HG02610 (cell line): ENCODE measurements at regions not wholly inside any gene's neighbourhood (a gene's known extent, or its start where the extent isn't known, plus 50 kb on each side); places are given as distances from the start of the nearest gene placed in this dataset.
"Not testable (repeated sequence)": the region's sequence is repeated elsewhere in the genome, so short reads cannot be mapped to it uniquely, and the experiment has no call there.

Experiments used
- ATAC-seq: cut with Tn5 transposase; IDR thresholded peaks from one replicate; pipeline ENCODE4 v1.9.1; 2021; ENCODE audit warnings: mild to moderate bottlenecking, moderate library complexity; ENCODE audit not compliant: unreplicated experiment

- ATAC-seq, result no peak
Measured at GRCh38 chr3:103421460-103421859, 986.6 kb downstream of the ZPLD1 start.

DNA sequence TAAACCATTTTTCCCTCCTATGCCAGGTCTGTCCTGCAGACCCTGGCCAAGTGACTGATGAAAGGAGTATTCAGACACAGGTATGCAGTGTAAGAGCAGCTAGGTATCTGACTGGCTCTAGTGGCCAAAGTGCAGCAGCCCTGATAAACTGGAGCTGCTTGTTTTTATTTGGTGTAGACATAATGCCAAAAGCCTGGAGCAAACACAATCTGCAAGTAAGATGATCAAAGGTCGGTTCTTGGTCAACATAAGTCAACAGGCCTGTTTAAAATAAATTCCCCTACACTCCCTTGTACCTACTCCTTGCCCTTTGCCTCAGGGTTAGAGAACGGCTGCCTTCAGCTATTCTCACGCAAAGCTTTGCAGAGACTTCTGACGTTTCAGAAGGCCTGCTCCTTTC, 1003.1 kb downstream of the ZPLD1 start:
- no peak for ATAC-seq

- peak; percentile 88 for ATAC-seq
Measured at GRCh38 chr3:103440539-103441203, 1005.9 kb downstream of the ZPLD1 start.

GRCh38 chr3:103446953-103447629, 1012.3 kb downstream of the ZPLD1 start:
- no peak for ATAC-seq

DNA sequence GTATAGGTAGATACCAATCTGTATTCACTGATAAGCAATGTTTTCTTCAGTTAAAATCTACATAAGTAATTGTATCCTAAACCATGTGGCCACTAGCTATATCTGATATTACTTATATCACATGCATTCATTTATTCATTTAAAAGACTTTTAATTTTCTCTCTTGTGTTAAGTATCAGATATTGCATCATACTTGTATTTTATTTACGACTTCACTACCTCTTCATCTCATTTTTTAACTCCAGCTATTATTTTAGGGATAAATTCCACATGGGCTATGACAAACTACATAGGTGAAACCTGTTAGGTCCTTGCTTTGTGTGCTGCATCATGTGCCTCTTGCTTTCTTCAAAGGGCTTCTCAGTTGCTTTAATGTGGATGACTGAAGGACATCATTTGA, 1018.3 kb downstream of the ZPLD1 start:
- no peak for ATAC-seq

DNA sequence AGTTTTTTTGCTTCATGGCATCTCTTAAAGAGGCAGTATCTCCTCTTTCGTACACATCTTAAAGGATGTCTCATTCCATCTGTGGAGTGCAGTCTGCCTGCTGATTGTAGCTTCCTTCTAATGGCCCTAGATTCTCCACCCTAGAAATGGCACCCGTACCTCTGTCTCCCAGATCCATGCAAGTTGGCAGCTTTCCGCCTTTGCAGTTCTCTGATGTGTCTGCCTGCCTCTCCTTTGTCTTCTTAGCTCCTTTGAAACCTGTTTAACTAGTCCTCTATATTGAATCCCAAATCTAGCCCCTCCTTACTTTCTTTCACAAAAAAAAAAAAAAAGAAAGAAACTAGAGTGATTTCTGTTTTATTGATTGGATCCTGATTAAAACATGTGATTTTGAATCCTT, 1025.0 kb downstream of the ZPLD1 start:
- ATAC-seq, result no peak

DNA sequence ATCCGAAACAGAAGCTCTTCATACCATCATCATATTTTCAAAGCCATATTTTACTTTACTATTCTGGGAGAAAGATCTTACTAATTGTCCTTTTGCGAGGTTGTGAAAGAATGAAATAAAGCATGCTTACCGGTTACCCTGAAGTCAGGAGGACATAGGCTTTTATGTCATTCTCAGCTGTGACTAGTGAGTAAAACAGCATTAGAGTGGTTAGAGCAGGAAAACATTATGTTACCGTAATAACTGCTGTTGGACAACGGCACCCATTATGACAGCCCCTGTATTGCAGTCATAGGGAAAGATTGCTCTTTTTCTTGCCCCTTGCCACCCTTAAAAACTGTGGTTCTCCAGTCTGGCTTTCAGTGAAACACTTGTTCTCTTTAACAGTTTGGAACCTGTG, 1035.7 kb downstream of the ZPLD1 start:
- no peak for ATAC-seq

GRCh38 chr3:103494011-103494410, 1059.2 kb downstream of the ZPLD1 start:
- no peak for ATAC-seq

- ATAC-seq, result no peak
Measured at GRCh38 chr3:103494512-103494911, 1059.7 kb downstream of the ZPLD1 start.

DNA sequence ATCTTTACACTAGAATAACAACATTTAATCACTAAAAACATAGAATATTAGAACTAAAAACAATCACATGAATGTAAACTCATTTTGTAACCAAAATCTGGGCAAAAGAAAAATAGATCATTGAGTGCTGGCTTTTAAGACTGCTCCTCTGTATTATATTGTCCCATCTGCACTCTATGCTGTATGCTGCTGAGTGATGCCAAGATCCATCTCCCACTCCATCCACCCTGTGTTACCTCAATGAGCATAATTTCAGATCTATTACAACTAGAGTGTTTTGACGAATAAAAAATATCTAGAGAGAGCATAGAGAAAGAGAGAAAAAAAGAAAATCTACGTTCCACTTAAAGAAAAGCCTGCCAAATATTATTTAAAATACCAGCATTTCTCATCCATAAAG, 1060.4 kb downstream of the ZPLD1 start:
- no peak for ATAC-seq

- ATAC-seq, result no peak
Measured at GRCh38 chr3:103499132-103499900, 1064.5 kb downstream of the ZPLD1 start.

DNA sequence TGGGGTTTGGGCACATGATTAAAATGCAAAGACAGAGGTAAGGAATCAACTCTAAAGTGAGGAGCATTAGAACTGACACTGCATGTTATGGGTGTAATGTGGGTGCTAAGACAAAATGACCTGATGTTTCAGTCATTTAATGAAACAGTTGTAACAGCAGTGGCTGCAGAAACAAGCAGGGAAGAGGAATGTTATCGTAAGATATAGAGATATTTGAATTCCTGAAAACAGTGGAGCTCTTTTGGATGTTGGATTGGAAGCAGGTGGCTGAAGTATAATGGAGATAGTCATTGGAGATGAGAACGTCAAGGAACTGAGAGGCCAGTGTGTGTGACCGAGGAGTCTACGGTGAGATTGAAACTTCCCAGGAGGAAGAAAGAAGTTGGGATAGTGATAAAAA, 1065.2 kb downstream of the ZPLD1 start:
- no peak for ATAC-seq

GRCh38 chr3:103510760-103511159, 1075.9 kb downstream of the ZPLD1 start:
- ATAC-seq, result no peak

DNA sequence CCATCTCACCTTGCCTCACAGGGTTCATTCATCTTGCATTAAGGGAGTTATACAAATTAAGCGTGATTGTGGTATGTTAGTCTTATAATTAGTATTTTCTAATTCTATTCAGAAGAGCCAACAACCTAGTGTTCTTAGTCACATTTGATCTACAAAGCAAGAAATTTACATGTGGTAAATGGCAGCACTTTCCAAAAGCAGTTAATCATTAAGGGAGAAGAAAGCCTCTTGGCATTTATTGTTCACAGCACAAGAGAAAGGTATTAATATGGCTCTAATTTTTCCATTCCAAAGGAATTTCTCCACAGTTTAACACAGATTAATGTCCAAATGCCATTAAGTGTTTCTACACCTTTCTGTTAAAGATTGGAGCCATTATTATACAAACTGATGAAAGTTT, 1077.1 kb downstream of the ZPLD1 start:
- ATAC-seq, result peak; percentile 70

GRCh38 chr3:103512595-103512994, 1077.8 kb downstream of the ZPLD1 start:
- ATAC-seq, result no peak

DNA sequence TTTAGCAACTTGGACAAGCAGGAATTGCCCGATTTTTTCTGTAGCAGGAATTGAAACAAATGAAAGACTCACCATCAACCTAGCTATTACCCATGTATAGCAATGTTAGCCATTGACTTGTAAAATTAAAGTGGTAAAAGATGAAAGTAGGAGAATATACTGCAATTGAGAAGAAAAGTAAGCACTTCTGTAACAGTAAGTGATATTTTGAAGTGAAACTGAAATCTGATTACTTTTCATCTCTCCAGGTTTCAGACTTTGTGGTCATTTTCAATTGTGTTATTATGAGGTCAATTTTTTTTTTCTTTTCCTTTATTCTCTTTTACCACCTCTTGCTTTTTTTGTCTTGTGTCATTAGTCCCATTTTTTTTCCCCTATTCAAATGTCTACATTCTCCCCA, 1078.2 kb downstream of the ZPLD1 start:
- no peak for ATAC-seq

DNA sequence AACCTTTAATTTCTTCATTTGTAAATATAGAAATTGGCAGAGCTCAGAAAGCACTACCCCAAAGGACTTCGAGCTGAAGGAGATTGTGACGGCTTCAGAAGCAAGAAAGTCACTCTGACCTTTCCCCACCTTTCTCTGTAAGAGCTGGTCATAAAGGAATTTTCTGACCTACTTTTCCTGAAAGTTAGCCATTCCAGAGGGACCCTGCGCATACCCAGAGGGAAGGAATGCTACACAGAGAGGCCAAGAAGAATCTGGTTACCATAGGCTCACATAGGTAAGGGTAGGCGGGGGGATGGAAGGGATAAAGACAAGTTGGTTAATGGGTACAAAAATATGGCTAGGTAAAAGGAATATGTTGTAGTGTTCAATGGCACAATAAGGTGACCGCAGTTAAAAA, 1080.3 kb downstream of the ZPLD1 start:
- ATAC-seq, result no peak

- ATAC-seq, result no peak
Measured at GRCh38 chr3:103516950-103517349, 1082.1 kb downstream of the ZPLD1 start.

DNA sequence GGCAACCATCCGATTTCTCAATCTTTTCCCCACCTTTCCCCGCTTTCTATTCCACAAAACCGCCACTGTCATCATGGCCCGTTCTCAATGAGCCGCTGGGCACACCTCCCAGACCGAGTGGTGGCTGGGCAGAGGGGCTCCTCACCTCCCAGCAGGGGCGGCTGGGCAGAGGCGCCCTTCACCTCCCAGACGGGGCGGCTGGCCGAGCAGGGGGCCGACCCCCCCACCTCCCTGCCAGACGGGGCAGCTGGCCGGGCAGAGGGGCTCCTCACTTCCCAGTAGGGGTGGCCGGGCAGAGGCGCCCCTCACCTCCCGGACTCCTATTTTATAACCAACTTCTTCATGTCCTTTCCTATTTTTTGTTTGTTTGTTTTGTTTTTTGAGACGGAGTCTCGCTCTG, 1096.5 kb downstream of the ZPLD1 start:
- not testable (repeated sequence) for ATAC-seq

DNA sequence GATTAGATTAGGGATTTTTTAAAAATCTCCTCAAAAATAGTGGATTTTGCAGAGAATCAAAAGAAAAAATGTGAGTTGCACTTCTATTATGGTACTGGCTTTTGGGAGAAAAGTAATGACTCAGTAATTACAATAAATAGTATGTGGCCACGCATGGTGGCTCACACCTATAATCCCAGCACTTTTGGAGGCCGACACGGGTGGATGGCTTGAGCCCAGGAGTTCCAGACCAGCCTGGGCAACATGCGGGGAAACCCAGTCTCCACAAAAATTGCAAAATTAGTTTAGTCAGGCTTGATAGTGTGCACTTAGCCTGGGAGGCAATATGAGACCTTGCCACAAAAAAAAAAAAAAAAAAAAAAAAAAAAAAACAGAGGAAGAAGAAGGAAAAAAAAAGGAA, 1098.2 kb downstream of the ZPLD1 start:
- no peak for ATAC-seq

DNA sequence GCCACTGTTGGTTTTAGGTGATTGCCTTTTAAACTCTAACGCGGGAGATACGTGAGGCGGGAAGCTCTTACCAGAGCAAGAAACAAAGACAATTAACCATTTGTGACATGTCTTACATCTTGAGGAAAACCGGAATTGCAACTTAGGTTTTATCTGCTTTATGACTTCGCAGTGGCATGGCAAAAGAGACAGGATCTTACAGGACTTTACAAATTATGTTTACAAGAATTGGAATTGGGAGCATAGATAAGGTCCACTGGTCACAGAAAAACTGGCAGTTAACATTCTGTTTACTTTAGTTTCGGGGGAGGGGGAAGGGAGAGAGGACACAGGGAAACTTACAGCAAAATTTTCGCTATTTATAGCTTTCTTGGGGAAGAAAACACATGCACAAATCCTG, 1119.6 kb downstream of the ZPLD1 start:
- ATAC-seq, result no peak

- not testable (repeated sequence) for ATAC-seq
Measured at GRCh38 chr3:103564116-103564515, 1129.3 kb downstream of the ZPLD1 start.
